Fibroblast of lung (primary cell): ENCODE measurements at regions not wholly inside any gene's neighbourhood (a gene's known extent, or its start where the extent isn't known, plus 50 kb on each side); places are given as distances from the start of the nearest gene placed in this dataset.

Experiments
- CTCF ChIP-seq, 2 donors: IDR thresholded peaks in 1 of 2; conservative IDR thresholded peaks in 1 of 2; 1 replicate in 1 of 2; 2 replicates in 1 of 2; pipeline ENCODE4 v1.5.1; 2011 to 2012; ENCODE audit warnings: low read length in 2 of 2, control low read depth in 1 of 2, inconsistent platforms in 1 of 2, low read depth in 1 of 2, mild to moderate bottlenecking in 1 of 2
- EZH2 ChIP-seq: IDR thresholded peaks from 2 replicates; pipeline ENCODE4 v1.5.1; 2012; ENCODE audit warnings: low read length, control low read depth, mild to moderate bottlenecking; ENCODE audit errors: missing control alignments

- no peak for TF ChIP-seq CTCF (conservative IDR thresholded peaks at IDR 0.05 in 1 of 2, IDR thresholded peaks at IDR 0.05 in 1 of 2; ENCODE audit: low read depth in 1 of 2, low read length in 2 of 2)
- TF ChIP-seq EZH2: no peak
These were observed 66.5 kb upstream of the LIN7C start for GRCh38 chr11:27573024-27573423.
